ENCODE measurements at regions not wholly inside any gene's neighbourhood (a gene's known extent, or its start where the extent isn't known, plus 50 kb on each side); places are given as distances from the start of the nearest gene placed in this dataset.

DNA sequence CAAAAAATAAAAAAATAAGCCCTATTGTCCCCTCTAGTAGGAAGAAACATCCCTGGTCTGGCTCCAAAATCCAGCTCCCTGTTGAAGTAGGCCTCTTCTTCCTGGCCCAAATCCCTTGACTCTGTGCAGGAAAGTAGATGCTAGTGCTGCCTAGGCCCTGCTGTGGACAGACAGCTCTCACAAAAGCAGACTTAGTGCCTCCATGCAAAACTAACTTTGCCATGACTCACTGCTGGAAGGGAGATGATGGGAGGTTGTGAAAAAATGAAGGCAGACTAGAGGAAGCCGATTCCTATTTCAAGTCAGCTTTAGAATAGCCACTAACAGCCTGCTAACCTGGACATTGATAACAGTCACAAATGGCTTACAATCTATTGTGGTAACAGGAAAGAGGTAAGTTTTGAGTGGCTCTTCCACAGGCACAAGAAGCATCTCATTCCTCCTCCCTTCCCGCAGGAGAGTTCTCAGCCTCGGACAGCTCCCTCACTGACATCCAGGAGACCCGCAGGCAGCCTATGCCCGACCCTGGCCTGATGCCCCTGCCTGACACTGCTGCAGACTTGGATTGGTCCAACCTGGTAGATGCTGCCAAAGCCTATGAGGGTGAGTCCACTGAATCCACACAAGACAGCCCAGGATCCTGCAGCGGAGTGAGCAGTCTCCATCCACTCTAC, 198.9 kb upstream of the RGS6 start:
- no peak for DNase-seq (ENCODE audit: low read depth, low spot score)

DNA sequence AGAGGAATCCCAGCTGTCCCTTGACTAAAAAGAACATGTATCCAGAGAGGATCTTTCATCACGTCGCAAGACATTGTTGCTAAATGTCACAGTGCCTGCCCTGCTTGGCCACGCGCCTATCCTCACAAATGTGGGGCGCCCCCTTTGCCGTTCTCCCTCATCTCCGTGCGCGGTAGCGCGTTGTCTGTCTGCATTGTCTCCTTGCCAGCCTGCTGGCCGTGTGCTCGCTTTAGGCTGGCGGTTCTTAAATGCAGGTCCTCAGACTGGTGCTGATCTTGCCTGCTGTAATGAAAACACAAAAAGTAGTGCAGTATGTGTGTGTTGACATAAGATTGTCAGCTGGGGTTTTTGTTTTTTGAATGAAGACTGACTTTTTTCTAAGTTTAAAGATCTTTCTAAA, 198.2 kb upstream of the RGS6 start:
- no peak for DNase-seq (ENCODE audit: low read depth, low spot score)

DNA sequence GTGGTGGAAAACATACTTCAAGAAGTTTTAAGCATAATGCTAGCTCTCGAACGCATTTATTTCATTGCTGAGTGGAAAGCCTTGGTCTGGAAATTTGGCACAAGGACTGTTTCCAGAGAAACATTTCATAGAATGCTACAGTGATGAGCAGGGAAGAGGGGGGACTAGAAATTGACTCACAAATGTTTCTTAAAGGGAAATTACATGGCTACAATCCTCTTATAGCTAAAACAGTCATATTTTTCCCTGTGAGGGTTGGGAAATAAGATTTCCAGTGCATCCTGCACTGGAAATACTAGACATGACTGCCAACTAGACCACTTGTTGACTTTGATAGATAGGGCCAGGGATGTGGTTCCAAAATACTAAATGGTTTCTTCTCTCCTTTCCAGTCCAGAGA, 197.3 kb upstream of the RGS6 start:
- DNase-seq (ENCODE audit: low read depth, low spot score): no peak

DNA sequence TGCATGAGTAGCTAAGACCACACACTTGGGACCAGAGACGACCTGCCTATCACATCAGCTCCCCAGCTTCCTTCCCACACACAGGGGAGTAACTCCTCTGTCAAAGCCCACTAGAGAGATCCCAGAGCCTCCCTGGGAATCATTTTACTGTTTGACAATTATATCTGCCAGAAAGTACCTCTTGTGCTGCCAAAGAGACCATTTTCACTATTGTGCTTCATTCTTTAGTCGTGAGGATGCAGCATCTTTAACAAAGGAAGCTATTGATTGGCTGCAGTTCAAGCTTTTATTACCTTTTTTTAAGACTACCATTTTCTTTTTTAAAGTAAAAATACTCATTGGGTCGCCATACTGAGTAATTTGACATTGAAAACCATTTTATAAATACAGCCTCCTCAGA, 194.5 kb upstream of the RGS6 start:
- DNase-seq (ENCODE audit: low read depth, low spot score): no peak

DNA sequence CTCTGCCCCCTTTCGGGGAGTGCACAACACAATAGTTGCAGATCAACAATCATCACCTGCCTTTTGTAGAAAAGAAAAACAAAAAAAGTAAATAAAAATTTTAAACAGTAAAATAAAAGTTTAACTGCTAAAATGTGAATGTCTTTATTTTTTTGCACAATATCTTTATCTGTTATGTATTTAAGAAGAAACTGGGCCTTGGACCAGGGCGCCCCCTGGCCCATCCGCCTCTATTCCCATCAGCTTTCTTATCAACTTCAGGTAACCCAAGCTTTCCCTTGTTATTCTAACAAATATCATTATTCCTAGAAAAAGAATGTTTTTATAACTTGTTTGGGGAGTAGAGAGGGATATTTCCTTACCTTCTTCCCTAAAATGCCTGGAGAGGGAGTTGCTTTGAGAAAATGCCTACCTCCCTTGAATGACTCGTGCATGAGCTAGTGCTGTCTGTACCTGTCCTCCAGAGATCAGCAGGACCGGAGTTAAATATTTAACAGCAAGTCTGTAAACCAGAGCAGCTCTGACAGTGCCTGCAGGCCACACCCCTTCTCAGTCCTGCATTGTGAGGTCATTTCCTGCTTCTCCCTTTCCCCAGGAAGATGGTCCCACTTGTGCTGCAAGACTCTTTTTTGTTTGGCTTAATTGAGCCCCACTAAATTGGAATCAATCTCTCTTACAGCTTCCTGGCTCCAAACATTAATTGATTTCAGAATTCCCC, 192.8 kb upstream of the RGS6 start:
- no peak for DNase-seq (ENCODE audit: low read depth, low spot score)

DNA sequence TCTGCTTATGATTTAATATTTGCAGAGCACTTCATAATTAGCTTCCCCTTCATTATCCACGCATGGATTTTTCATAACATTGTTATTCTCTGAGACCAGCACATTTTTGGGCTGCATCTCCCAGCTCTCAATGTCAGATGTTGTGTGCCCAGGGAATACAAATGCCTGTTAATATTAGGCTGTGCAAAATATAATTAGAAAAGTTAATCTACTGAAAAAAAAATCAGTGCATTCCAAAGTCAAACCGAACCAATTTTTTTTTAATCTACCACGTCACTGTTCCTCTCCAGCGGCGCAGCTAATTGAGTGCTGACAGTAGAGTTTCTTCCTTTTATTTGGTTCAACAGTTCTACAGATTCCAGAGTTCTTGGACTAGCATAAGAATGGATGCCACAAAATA, 191.0 kb upstream of the RGS6 start:
- DNase-seq (ENCODE audit: low read depth, low spot score): no peak

DNA sequence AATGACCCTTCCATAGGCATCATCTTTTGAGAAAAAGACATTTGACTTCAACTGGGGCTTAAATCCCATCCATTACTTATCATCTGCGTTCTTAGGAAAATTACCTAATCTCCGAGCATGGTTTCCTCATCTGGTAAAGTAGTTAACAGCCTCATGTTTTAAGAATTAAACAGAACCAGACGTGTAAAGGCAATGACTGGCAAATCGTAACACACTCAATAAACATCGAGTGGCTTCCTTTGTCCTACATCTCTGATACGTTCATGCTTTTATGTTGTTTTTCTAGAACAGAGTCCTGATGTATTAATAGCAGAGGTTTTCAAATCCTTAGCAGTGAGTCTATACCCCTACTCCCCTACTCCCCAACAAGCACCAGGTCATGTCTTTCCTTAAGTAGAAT, 189.7 kb upstream of the RGS6 start:
- no peak for DNase-seq (ENCODE audit: low read depth, low spot score)

DNA sequence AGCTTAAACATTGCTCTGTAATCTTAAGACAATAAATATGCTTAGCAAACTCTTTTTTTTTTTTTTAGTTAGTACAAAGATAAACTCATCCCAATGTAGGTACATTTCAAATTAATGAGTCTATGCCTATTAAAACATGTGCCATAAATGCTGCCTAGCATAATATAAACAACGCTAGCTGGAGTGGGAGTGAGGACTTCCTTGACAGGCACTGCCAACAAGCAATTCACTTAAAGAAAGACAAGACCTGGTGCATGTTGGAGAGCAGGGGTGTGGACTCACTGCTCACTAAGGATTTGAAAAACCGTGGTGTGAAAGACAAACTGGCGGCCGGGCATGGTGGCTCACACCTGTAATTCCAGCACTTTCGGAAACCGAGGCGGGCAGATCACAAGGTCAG, 187.2 kb upstream of the RGS6 start:
- no peak for DNase-seq (ENCODE audit: low read depth, low spot score)

DNA sequence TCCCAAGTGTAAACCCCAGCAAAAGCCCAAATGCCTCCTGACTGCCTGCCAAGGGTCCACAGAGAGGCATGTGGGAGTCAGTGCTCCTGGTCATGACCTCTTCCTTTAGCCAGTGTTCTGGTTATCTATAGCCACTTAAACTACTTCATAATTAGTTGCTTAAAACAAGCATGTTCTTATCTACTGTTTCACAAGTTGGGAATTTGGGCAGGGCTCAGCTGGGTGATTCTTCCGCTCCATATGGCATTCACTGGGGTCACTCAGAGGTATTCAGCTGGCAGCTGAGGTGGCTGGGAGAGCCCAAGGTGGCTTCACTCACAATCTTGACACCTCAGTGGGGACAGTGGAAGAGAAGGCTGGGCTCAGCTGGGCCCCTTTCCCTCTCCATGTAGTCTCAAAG, 184.0 kb upstream of the RGS6 start:
- DNase-seq (ENCODE audit: low read depth, low spot score): no peak

DNA sequence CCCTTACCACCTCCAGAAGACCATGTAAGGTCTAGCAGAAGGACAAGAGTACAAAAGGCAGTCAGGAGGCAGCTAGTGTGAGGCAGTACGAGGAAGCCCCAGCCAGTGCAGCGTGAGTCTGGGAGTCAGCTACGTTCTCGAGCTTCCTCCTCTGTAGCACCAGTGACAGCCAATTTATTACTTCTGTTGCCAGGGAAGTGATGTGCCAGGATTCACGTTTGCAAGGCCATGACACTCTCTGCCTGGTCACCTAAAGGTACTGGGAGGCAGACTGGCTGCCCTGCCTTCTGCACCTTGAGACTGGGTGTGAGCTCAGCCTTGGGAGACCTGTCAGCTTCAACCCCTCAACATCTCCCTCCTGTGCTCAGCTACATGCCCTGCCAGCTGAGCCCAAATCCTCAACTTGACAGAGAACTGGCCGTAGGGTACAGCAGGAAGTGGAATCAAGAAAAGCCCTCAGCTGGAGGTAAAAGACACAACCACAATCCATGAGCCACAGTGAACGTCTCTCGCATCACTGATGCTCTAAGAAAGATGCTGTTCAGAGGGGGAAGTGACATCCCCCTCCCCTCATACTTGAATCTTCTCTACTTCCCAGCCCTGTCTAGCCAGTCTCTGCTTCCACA, 182.5 kb upstream of the RGS6 start:
- no peak for DNase-seq (ENCODE audit: low read depth, low spot score)

DNA sequence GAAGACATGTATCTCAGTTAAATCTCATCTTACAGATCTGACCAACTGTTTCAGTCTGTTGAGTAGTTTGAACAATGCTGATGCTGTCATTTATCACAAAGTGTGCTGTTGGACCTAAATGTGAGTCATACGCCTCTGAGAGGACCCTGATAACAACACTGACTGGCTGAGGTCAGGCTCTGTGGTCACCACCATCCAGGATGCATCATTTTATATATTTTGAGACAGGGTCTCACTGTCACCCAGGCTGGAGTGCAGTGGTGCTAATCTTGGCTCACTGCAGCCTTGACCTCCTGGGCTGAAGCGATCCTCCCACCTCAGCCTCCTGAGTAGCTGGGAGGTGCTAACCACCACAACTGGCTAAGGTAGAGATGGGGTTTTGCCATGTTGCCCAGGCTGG, 181.0 kb upstream of the RGS6 start:
- no peak for DNase-seq (ENCODE audit: low read depth, low spot score)

DNA sequence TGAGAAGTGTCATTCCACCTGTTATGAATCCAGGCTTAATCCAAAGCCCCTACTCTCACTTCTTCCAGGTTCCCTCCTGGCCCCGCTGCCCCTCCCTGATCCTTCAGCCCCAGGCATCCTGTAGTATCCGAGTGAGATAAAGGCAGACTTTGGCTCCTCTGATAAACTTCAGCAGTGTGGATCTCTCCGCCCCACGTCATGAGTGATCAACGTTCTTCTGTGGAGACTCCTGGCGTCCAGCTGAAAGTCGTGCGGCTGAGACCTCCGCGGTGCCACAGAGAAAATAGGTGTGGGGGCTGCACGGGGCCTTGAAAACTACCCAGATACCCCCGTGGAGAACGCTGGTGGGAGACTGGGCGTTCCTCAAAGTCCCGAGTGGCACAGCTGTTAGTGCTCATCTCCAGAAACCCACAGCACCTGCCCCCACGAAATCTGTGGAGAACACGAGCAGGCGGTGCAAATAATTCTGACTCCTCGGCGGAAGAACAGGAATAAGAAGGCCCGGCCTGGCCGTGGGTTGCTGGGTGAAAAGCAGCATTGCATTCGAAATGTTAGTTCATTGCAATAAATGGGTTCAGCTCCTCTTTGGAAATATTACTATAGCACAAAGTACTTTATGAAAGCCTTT, 180.0 kb upstream of the RGS6 start:
- DNase-seq (ENCODE audit: low read depth, low spot score): no peak

DNA sequence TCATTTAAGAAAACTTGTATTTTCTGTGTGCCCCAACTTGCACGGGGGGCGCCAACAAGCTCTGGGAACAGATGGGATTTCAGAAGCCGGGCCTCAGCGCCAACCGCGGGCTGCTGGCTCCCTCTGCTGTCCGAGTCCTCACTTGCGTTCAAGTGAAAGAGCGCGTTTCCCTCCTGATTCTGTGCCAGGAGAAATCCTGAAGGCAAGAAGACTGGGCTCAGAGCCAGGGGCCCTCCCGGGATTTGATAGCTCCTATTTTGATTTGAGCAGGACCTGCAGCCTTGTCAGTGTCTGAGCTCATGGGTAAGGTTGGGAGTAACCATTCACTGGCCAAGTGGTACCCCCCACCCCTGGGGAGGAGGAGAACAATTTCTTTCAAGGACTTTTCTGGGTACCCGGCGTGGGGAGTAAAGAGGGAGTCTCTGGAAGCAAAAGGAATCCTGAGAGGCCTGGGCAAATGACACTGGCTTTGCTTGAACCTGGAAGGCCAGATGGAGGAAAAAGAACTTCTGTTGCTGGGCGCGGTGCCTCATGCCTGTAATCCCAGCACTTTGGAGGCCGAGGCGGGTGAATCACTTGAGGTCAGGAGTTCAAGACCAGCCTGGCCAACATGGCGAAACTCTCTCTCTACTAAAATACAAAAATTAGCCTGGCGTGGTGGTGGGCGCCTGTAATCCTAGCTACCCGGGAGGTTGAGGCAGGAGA, 179.0 kb upstream of the RGS6 start:
- peak; percentile 42 for DNase-seq (ENCODE audit: low read depth, low spot score)

DNA sequence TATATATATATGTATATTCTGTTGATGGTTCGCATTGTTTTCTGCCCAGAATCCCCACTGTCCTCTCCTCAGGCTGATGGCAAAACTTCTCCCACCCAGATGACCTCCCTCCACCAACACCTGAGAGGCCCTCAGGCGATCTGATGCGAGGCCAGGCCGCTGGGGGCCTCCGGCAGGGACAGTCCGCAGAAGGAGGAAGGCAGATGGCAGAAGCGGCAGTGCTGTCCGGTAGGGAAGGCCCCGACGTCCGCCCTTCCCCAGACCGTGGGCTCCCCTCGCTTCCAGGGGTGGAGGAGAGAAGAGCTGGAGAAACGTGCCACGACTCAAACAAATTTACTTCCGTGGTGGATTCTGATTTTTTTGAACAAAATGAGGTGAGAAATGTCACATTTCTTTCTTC, 178.3 kb upstream of the RGS6 start:
- no peak for DNase-seq (ENCODE audit: low read depth, low spot score)

DNA sequence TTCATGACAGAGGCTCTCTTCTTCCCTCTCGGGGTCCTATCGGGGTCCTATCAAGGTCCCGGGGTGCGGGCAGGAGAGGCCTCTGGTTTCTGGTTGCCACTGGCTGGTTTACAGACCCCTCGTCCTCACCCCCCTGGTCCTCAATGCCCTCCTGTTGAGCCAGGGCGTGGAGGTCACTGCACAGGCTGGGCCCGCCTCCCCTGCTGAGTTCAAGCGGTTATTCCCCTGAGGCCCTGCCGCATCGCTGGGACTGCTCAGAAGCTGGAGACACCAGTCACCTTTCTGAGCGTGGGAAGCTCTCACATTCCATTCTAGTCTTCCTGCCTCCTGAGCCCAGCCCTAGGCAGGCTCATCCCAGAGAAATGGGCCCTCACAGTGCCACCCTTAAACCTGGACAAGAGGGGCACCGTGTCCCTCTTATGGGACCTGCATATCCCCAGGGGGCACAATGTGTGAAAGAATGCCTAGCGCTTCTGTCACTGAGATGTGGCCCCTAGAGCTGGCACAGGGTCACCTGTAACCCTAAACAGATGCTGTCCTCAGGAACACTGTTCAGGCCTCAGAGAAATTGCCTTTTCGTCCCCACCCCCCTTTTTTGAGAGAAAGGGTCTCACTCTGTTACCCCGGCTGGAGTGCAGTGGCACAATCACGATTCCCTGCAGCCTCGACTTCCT, 177.7 kb upstream of the RGS6 start:
- no peak for DNase-seq (ENCODE audit: low read depth, low spot score)

DNA sequence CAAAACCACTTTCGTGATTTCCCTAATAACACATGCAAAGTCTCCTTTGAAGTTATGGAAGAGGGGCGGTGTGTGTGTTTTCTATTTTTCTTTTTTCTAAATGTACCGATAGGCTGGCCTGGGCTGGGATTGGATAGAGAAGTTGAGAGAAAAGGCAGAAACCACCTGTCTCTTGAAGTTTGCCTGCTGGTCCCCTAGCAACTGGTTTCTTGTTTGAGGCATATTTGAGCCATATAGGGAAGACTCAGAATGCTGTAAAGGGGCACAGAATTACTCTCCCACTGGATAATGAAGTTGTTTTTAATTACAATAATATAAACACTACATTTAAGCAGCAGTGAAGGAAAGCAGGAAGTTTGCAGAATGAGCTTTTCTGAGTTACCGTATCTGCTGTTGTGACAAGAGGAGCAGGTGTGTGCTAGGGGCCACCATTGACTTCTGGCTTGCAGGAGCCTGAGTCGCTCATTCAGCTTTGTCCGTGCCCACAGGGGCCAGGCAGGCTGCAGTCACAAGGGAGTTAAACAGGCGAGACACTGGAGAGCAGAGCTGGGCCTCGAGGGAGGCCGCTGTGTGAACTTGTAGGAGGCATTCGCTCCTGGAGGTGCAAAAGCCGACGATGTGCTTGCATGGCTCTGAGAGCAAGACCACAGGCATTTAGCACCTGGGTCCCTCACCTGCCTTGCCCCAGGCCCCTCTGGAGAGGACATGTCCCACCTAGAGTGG, 173.8 kb upstream of the RGS6 start:
- DNase-seq (ENCODE audit: low read depth, low spot score): no peak

DNA sequence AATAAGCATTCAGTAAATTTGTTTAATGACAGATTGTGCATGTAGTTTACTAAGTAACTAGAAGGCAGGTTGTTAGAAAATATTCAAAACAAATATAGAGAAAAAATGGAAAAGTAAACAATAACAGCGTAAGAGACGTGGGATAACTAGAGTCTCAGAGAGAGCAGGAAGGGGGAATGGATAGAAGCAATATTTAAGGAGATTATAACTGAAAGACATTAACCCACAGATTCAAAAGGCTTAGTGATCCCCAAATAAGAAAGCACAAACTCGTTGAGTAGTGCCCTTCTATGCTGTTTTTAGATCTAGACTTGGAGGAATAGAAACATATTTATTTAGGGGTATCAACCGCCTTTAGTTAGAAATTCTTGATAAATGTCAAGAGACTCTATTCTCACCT, 169.7 kb upstream of the RGS6 start:
- no peak for DNase-seq (ENCODE audit: low read depth, low spot score)

DNA sequence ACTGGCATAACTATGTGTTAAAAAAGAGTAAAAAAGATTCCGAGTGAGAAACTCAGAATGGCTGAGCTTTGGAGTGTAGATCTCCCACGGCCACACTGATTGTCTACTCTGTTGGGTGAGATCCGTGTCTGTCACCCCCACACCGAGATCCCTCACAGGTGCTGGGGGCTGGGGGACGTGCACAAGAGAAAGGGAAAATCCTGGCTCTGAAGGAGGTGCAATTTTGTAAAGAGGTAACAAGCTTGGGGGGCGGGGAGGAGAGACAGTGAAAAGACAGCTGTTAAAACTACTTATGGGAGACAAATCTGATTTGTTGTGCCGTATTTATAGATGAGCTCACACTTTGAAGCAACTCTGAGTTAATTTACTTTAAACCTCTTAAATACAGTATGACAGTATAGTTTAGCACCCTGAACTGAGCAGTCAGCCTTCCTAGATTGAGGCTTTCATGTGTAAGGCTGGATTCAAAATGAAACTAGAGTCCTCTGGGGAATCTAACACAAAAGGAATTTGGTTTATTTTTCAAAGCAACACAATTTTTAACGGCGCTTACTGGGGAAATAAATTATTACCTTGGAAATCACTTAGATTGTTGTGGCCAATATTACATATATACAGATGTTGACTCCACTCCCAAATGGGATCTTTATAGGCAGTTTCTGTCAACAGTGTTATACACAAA, 167.4 kb upstream of the RGS6 start:
- no peak for DNase-seq (ENCODE audit: low read depth, low spot score)

DNA sequence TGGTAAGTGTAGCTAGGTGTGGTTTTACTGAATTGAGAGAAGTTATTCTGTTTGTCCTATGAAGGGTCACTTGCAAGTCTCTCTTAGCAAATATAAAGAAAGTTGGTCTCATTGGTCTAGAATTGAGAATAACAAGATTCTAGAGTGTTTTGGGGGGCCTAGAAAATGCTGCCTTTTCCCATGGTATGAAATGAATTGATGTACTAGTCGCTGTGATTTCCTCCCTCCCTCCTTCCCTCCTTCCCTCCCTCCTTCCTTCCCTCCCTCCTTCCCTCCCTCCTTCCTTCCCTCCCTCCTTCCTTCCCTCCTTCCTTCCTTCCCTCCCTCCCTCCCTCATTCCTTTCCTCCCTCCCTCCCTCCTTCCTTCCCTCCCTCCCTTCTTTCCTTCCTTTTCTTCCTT, 166.7 kb upstream of the RGS6 start:
- DNase-seq (ENCODE audit: low read depth, low spot score): no peak

DNA sequence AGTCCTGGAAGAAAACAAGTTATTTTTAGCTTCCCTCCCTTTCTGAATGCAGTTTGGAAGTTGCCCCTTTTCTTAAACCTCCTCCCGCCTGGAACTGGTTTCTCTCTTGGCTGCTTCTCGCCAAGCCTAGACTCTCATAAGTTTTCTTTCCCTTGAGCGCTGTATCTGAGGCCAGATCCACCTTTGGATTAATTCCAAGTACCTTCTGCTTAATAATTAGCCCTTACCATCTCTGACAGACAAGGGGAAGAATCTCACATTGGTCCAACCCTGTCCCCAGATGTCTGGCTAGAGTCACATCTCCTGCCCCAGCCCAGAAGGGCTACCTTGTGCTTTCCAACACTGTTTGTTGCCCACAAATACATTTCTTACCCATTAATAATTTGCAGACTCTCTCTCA, 161.8 kb upstream of the RGS6 start:
- no peak for DNase-seq (ENCODE audit: low read depth, low spot score)

Data from activated naive CD8-positive, alpha-beta T cell treated with anti-CD3 and anti-CD28 coated beads, Interleukin-2, amount 50 U/mL, for 16 hours (primary cell).